Activated CD8-positive, alpha-beta T cell treated with anti-CD3 and anti-CD28 coated beads for 36 hours (primary cell): ENCODE measurements at regions not wholly inside any gene's neighbourhood (a gene's known extent, or its start where the extent isn't known, plus 50 kb on each side); places are given as distances from the start of the nearest gene placed in this dataset.

Experiments used
- ATAC-seq: fragments of 200-7000 bp; cut with Tn5 transposase; one replicate; pipeline ENCODE4 v1.10.0; 2021; ENCODE audit warnings: mild to moderate bottlenecking, moderate library complexity
- CTCF ChIA-PET: fragments of 350-600 bp; sonication (Branson Sonifier 250); formaldehyde crosslinking; loops from one replicate; lab custom pipeline; 2021; ENCODE audit warnings: antibody characterized with exemption; lab: Charles Lee
- POLR2A ChIA-PET: fragments of 350-600 bp; sonication (Branson Sonifier 250); formaldehyde crosslinking; loops from one replicate; lab custom pipeline; 2021; ENCODE audit warnings: antibody characterized with exemption; lab: Charles Lee
- DNase-seq: peaks from one replicate; pipeline ENCODE4 v3.0.0-alpha.2; 2020
- H3K27ac Mint-ChIP-seq: one replicate; pipeline ENCODE4 v1.8.0; 2021; ENCODE audit warnings: mild to moderate bottlenecking, mixed read lengths
- H3K27me3 Mint-ChIP-seq: one replicate; pipeline ENCODE4 v1.8.0; 2021; ENCODE audit warnings: mixed read lengths
- H3K36me3 Mint-ChIP-seq: one replicate; pipeline ENCODE4 v1.8.0; 2021; ENCODE audit warnings: low read depth, mixed read lengths
- H3K4me1 Mint-ChIP-seq: one replicate; pipeline ENCODE4 v1.8.0; 2021; ENCODE audit warnings: low read depth, mixed read lengths
- H3K4me3 Mint-ChIP-seq: one replicate; pipeline ENCODE4 v1.8.0; 2021; ENCODE audit warnings: mild to moderate bottlenecking, moderate library complexity, mixed read lengths
- H3K9me3 Mint-ChIP-seq: one replicate; pipeline ENCODE4 v1.8.0; 2021; ENCODE audit warnings: mixed read lengths
- CTCF ChIP-seq: fragments of 200-600 bp; IDR thresholded peaks from one replicate; pipeline ENCODE4 v1.8.0; 2022; ENCODE audit warnings: antibody characterized with exemption, mild to moderate bottlenecking
- intact Hi-C: fragments of 100-400 bp; cut with micrococcal nuclease; formaldehyde crosslinking; loops from one replicate; pipeline ENCODE4 v1.10.0; 2022

- peaks cover 4% of the 10 kb centered on the region for H3K27me3 Mint-ChIP-seq
- CTCF ChIA-PET = interaction anchor here (0.6 kb wide), 1 partner anchor 11 kb away, joined by 3 read pairs; no protein-coding TSS in a partner anchor
- H3K4me3 Mint-ChIP-seq = no peak overlapping the region
- POLR2A ChIA-PET = no interaction called here
- no peak for TF ChIP-seq CTCF
- no peaks in the 10 kb centered on the region for H3K36me3 Mint-ChIP-seq
- H3K27ac Mint-ChIP-seq = no peak overlapping the region
- H3K4me1 Mint-ChIP-seq = no peaks in the 10 kb centered on the region
- intact Hi-C loops = no loop called here
- no peaks in the 10 kb centered on the region for H3K9me3 Mint-ChIP-seq
- ATAC-seq (no peak), DNase-seq (no peak)
These were observed 392.1 kb downstream of the BRD1 start for GRCh38 chr22:49435596-49435995.

DNA sequence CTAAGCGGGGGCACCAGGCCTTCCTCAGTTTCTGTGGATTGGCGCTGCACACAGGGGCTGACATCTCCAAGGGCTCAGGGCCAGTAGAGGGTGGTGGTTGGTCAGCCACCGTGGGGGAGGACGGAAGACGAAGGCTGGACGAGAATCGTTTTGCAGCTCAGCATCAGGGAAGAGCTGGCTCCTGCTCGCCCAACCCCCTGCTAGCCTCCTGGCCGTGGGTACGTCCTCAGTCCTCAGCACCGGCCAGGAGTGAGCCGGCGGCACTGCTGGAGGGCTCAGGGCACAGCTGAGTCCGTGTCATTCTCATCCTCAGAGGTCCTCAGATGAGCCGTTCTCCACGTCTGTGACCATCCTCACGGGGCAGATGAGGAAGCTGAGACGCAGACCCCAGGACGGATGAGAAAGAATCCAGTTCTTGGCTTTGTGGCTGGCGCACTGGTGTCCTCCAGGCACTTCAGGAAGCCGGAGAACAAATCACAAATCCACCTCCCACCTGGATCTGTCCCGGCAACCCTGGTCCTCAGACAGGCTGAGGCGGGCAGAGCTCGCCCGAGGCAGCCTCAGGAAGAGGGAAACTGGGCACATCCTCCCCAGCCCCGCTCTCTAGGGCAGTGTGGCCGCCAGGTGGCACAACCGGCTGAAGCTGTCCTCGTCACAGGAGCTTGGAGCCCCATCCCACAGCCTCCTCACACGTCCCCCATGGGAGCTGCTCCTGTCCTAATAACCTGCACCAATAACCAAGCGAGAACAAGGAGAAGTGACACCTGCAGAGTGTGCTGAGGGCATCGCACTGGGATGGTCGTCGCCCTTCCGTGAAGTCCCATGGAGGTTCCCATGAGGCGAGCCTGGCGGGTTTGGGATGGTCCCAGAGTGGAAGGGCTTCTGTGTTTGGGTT, 393.7 kb downstream of the BRD1 start:
- Mint-ChIP-seq H3K27me3 (peaks cover 8% of the 10 kb centered on the region), H3K36me3 (no peaks in the 10 kb centered on the region), H3K4me1 (no peaks in the 10 kb centered on the region), H3K27ac (no peak overlapping the region), H3K9me3 (no peaks in the 10 kb centered on the region), H3K4me3 (no peak overlapping the region)
- intact Hi-C loops = no loop called here
- no peak for TF ChIP-seq CTCF
- POLR2A ChIA-PET = no interaction called here
- no peak for ATAC-seq
- DNase-seq = no peak
- CTCF ChIA-PET = no interaction called here

- Mint-ChIP-seq H3K9me3 (no peaks in the 10 kb centered on the region), H3K27me3 (peaks cover 11% of the 10 kb centered on the region), H3K4me1 (no peaks in the 10 kb centered on the region), H3K36me3 (no peaks in the 10 kb centered on the region), H3K27ac (no peak overlapping the region), H3K4me3 (no peak overlapping the region)
- ATAC-seq (no peak), DNase-seq (no peak)
- intact Hi-C loops = no loop called here
- no peak for TF ChIP-seq CTCF
- POLR2A ChIA-PET = no interaction called here
- CTCF ChIA-PET = no interaction called here
These were observed 394.7 kb downstream of the BRD1 start for GRCh38 chr22:49432897-49433443.

- Mint-ChIP-seq H3K4me3 (no peak overlapping the region), H3K9me3 (no peaks in the 10 kb centered on the region), H3K27ac (no peak overlapping the region), H3K27me3 (peaks cover 11% of the 10 kb centered on the region), H3K4me1 (no peaks in the 10 kb centered on the region), H3K36me3 (no peaks in the 10 kb centered on the region)
- intact Hi-C loops = no loop called here
- no peak for DNase-seq
- no peak for TF ChIP-seq CTCF
- ATAC-seq = no peak
- ChIA-PET CTCF (no interaction called here), POLR2A (no interaction called here)
These were observed 395.3 kb downstream of the BRD1 start for GRCh38 chr22:49432211-49432896.

- POLR2A ChIA-PET = no interaction called here
- no peaks in the 10 kb centered on the region for H3K36me3 Mint-ChIP-seq
- no peaks in the 10 kb centered on the region for H3K9me3 Mint-ChIP-seq
- peaks cover 11% of the 10 kb centered on the region for H3K27me3 Mint-ChIP-seq
- no peaks in the 10 kb centered on the region for H3K4me1 Mint-ChIP-seq
- no peak overlapping the region for H3K4me3 Mint-ChIP-seq
- no peak for TF ChIP-seq CTCF
- no peak for DNase-seq
- no peak for ATAC-seq
- intact Hi-C loops = no loop called here
- no peak overlapping the region for H3K27ac Mint-ChIP-seq
- CTCF ChIA-PET = no interaction called here
These were observed 396.1 kb downstream of the BRD1 start for GRCh38 chr22:49431551-49431950.
